ENCODE measurements at regions not wholly inside any gene's neighbourhood (a gene's known extent, or its start where the extent isn't known, plus 50 kb on each side); places are given as distances from the start of the nearest gene placed in this dataset.

- Histone ChIP-seq H3K4me1 (ENCODE audit: control insufficient read depth, low read length) (no peaks in the 10 kb centered on the region), H3K36me3 (ENCODE audit: control insufficient read depth, low read length) (no peaks in the 10 kb centered on the region), H3K4me3 (ENCODE audit: low read length) (no peak overlapping the region), H3K4me2 (ENCODE audit: low read length) (no peak overlapping the region), H3K27me3 (ENCODE audit: control insufficient read depth, low read length) (peaks cover 14% of the 10 kb centered on the region), H3K9me2 (replicated peaks; ENCODE audit: control insufficient read depth, low read length) (no peaks in the 10 kb centered on the region), H3F3A (ENCODE audit: control insufficient read depth, insufficient read depth) (no peaks in the 10 kb centered on the region), H3K27ac (ENCODE audit: low read depth, low read length) (no peak overlapping the region), H3K9me3 (ENCODE audit: control insufficient read depth, insufficient read depth, low read length) (no peaks in the 10 kb centered on the region), H4K20me1 (ENCODE audit: control insufficient read depth, insufficient read depth, low read depth, low read length) (no peaks in the 10 kb centered on the region), H3K79me2 (ENCODE audit: control insufficient read depth, low read length) (no peaks in the 10 kb centered on the region)
- no peak for TF ChIP-seq EZH2phosphoT487 (IDR thresholded peaks at IDR 0.05; ENCODE audit: borderline replicate concordance, low read length)
- no peak for TF ChIP-seq CTCF (IDR thresholded peaks at IDR 0.05; ENCODE audit: low read depth, low read length, poor library complexity, severe bottlenecking)
Observed at GRCh38 chr2:209340522-209340921, 83.3 kb upstream of the MAP2 start.

- no peak overlapping the region for H3K4me3 ChIP-seq (ENCODE audit: low read length)
- H3K27me3 ChIP-seq (ENCODE audit: control insufficient read depth, low read length): peaks cover 14% of the 10 kb centered on the region
- H3K9me3 ChIP-seq (ENCODE audit: control insufficient read depth, insufficient read depth, low read length): no peaks in the 10 kb centered on the region
- no peaks in the 10 kb centered on the region for H3K36me3 ChIP-seq (ENCODE audit: control insufficient read depth, low read length)
- no peak for TF ChIP-seq EZH2phosphoT487 (IDR thresholded peaks at IDR 0.05; ENCODE audit: borderline replicate concordance, low read length)
- TF ChIP-seq CTCF (IDR thresholded peaks at IDR 0.05; ENCODE audit: low read depth, low read length, poor library complexity, severe bottlenecking): no peak
- no peaks in the 10 kb centered on the region for H3K79me2 ChIP-seq (ENCODE audit: control insufficient read depth, low read length)
- no peaks in the 10 kb centered on the region for H4K20me1 ChIP-seq (ENCODE audit: control insufficient read depth, insufficient read depth, low read depth, low read length)
- H3K4me1 ChIP-seq (ENCODE audit: control insufficient read depth, low read length): no peaks in the 10 kb centered on the region
- H3K4me2 ChIP-seq (ENCODE audit: low read length): no peak overlapping the region
- H3K9me2 ChIP-seq (replicated peaks; ENCODE audit: control insufficient read depth, low read length): no peaks in the 10 kb centered on the region
- H3F3A ChIP-seq (ENCODE audit: control insufficient read depth, insufficient read depth): no peaks in the 10 kb centered on the region
- H3K27ac ChIP-seq (ENCODE audit: low read depth, low read length): no peak overlapping the region
Observed at GRCh38 chr2:209344349-209344748, 79.5 kb upstream of the MAP2 start.

GRCh38 chr2:209348433-209348832 is 75.4 kb upstream of the MAP2 start:
- Histone ChIP-seq H3K4me1 (ENCODE audit: control insufficient read depth, low read length) (no peaks in the 10 kb centered on the region), H3K9me2 (replicated peaks; ENCODE audit: control insufficient read depth, low read length) (no peaks in the 10 kb centered on the region), H3K4me2 (ENCODE audit: low read length) (no peak overlapping the region), H3K27me3 (ENCODE audit: control insufficient read depth, low read length) (peaks cover 3% of the 10 kb centered on the region; the same call in 1 of the 2 replicates), H3F3A (ENCODE audit: control insufficient read depth, insufficient read depth) (no peaks in the 10 kb centered on the region), H3K79me2 (ENCODE audit: control insufficient read depth, low read length) (no peaks in the 10 kb centered on the region), H3K9me3 (ENCODE audit: control insufficient read depth, insufficient read depth, low read length) (no peaks in the 10 kb centered on the region), H3K4me3 (ENCODE audit: low read length) (no peak overlapping the region), H4K20me1 (ENCODE audit: control insufficient read depth, insufficient read depth, low read depth, low read length) (no peaks in the 10 kb centered on the region), H3K27ac (ENCODE audit: low read depth, low read length) (no peak overlapping the region), H3K36me3 (ENCODE audit: control insufficient read depth, low read length) (no peaks in the 10 kb centered on the region)
- TF ChIP-seq CTCF (IDR thresholded peaks at IDR 0.05; ENCODE audit: low read depth, low read length, poor library complexity, severe bottlenecking) (no peak), EZH2phosphoT487 (IDR thresholded peaks at IDR 0.05; ENCODE audit: borderline replicate concordance, low read length) (no peak)

- no peaks in the 10 kb centered on the region for H3K9me3 ChIP-seq (ENCODE audit: control insufficient read depth, insufficient read depth, low read length)
- no peaks in the 10 kb centered on the region for H3K36me3 ChIP-seq (ENCODE audit: control insufficient read depth, low read length)
- no peaks in the 10 kb centered on the region for H3K4me1 ChIP-seq (ENCODE audit: control insufficient read depth, low read length)
- H3K4me3 ChIP-seq (ENCODE audit: low read length): no peak overlapping the region
- H3K9me2 ChIP-seq (replicated peaks; ENCODE audit: control insufficient read depth, low read length): no peaks in the 10 kb centered on the region
- H3K4me2 ChIP-seq (ENCODE audit: low read length): no peak overlapping the region
- H3K79me2 ChIP-seq (ENCODE audit: control insufficient read depth, low read length): no peaks in the 10 kb centered on the region
- no peaks in the 10 kb centered on the region for H4K20me1 ChIP-seq (ENCODE audit: control insufficient read depth, insufficient read depth, low read depth, low read length)
- no peak overlapping the region for H3K27ac ChIP-seq (ENCODE audit: low read depth, low read length)
- peaks cover 1% of the 10 kb centered on the region; the same call in 1 of the 2 replicates for H3K27me3 ChIP-seq (ENCODE audit: control insufficient read depth, low read length)
- no peak for TF ChIP-seq CTCF (IDR thresholded peaks at IDR 0.05; ENCODE audit: low read depth, low read length, poor library complexity, severe bottlenecking)
- no peak for TF ChIP-seq EZH2phosphoT487 (IDR thresholded peaks at IDR 0.05; ENCODE audit: borderline replicate concordance, low read length)
- H3F3A ChIP-seq (ENCODE audit: control insufficient read depth, insufficient read depth): no peaks in the 10 kb centered on the region
Observed at GRCh38 chr2:209351636-209352035, 72.2 kb upstream of the MAP2 start.
